ENCODE measurements at regions not wholly inside any gene's neighbourhood (a gene's known extent, or its start where the extent isn't known, plus 50 kb on each side); places are given as distances from the start of the nearest gene placed in this dataset.

GRCh38 chr1:219058891-219059820, 114.5 kb upstream of the LYPLAL1 start:
- TF ChIP-seq CTCF (IDR thresholded peaks at IDR 0.05; ENCODE audit: control extremely low read depth in 1 of 3, insufficient read depth in 1 of 3, low read depth in 1 of 3, low read length in 3 of 3) (no peak), POLR2A (IDR thresholded peaks at IDR 0.05; ENCODE audit: control extremely low read depth in 1 of 2, low read depth in 2 of 2, low read length in 2 of 2) (no peak), ZNF274 (IDR thresholded peaks at IDR 0.05; ENCODE audit: borderline replicate concordance, extremely low read depth, low read length) (no peak)
